ENCODE measurements at regions not wholly inside any gene's neighbourhood (a gene's known extent, or its start where the extent isn't known, plus 50 kb on each side); places are given as distances from the start of the nearest gene placed in this dataset.

GRCh38 chr16:5635331-5635730 is 537.7 kb upstream of the EEF2KMT start:
- TF ChIP-seq POLR2AphosphoS5 (IDR thresholded peaks at IDR 0.05), result no peak
- TF ChIP-seq, protein P1, sequence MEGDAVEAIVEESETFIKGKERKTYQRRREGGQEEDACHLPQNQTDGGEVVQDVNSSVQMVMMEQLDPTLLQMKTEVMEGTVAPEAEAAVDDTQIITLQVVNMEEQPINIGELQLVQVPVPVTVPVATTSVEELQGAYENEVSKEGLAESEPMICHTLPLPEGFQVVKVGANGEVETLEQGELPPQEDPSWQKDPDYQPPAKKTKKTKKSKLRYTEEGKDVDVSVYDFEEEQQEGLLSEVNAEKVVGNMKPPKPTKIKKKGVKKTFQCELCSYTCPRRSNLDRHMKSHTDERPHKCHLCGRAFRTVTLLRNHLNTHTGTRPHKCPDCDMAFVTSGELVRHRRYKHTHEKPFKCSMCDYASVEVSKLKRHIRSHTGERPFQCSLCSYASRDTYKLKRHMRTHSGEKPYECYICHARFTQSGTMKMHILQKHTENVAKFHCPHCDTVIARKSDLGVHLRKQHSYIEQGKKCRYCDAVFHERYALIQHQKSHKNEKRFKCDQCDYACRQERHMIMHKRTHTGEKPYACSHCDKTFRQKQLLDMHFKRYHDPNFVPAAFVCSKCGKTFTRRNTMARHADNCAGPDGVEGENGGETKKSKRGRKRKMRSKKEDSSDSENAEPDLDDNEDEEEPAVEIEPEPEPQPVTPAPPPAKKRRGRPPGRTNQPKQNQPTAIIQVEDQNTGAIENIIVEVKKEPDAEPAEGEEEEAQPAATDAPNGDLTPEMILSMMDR (IDR thresholded peaks at IDR 0.05), result no peak
- TF ChIP-seq POLR2A (IDR thresholded peaks at IDR 0.05), result no peak

Measured in breast epithelium (tissue), 3 donors.